MCF 10A (cell line): ENCODE measurements at regions not wholly inside any gene's neighbourhood (a gene's known extent, or its start where the extent isn't known, plus 50 kb on each side); places are given as distances from the start of the nearest gene placed in this dataset.
"Not testable (repeated sequence)": the region's sequence is repeated elsewhere in the genome, so short reads cannot be mapped to it uniquely, and the experiment has no call there.

Experiments
- BruUV-seq: library from RNA; stranded (reverse); fragments of 400-500 nt; replicated peaks from 2 replicates; lab custom pipeline; 2021; lab: Mats Ljungman, UMichigan
- CTCF ChIA-PET: fragments of 300-600 bp; sonication (Branson Sonifier 250); formaldehyde crosslinking; extraction: SDS; loops from one replicate; lab custom pipeline; 2021; ENCODE audit warnings: antibody characterized with exemption, inconsistent platforms; lab: Yijun Ruan, JAX
- POLR2A ChIA-PET: fragments of 300-600, 350-650 bp; sonication (Branson Sonifier 250); formaldehyde crosslinking; extraction: SDS; loops from one replicate; lab custom pipeline; 2020; ENCODE audit warnings: antibody characterized with exemption, inconsistent platforms; lab: Yijun Ruan, JAX
- DNase-seq: peaks from one replicate; pipeline ENCODE4 v3.0.0-alpha.2; 2018; ENCODE audit not compliant: unreplicated experiment
- H3K27ac Mint-ChIP-seq: one replicate; pipeline ENCODE4 v1.8.0; 2022; ENCODE audit warnings: mild to moderate bottlenecking, low read depth, mixed read lengths; ENCODE audit not compliant: unreplicated experiment
- H3K27me3 Mint-ChIP-seq: one replicate; pipeline ENCODE4 v1.8.0; 2022; ENCODE audit warnings: mixed read lengths; ENCODE audit not compliant: insufficient read depth, unreplicated experiment
- H3K36me3 Mint-ChIP-seq: one replicate; pipeline ENCODE4 v1.8.0; 2022; ENCODE audit warnings: mild to moderate bottlenecking, moderate library complexity, mixed read lengths; ENCODE audit not compliant: insufficient read depth, unreplicated experiment
- H3K4me1 Mint-ChIP-seq: one replicate; pipeline ENCODE4 v1.8.0; 2022; ENCODE audit warnings: mixed read lengths; ENCODE audit not compliant: insufficient read depth, unreplicated experiment
- H3K4me3 Mint-ChIP-seq: one replicate; pipeline ENCODE4 v1.8.0; 2022; ENCODE audit warnings: mild to moderate bottlenecking, moderate library complexity, mixed read lengths; ENCODE audit not compliant: unreplicated experiment
- H3K9me3 Mint-ChIP-seq: one replicate; pipeline ENCODE4 v1.8.0; 2022; ENCODE audit warnings: mixed read lengths; ENCODE audit not compliant: unreplicated experiment
- CTCF ChIP-seq: fragments of 200-600 bp; IDR thresholded peaks from one replicate; pipeline ENCODE4 v1.8.0; 2022; ENCODE audit warnings: antibody characterized with exemption, mild to moderate bottlenecking; ENCODE audit not compliant: unreplicated experiment
- intact Hi-C: fragments of 100-400 bp; cut with micrococcal nuclease; formaldehyde crosslinking; loops from 2 replicates; pipeline ENCODE4 v1.14.1; 2022

GRCh38 chr5:79886456-79886855 lies 104.6 kb downstream of the MTX3 start:
- no peak for TF ChIP-seq CTCF
- intact Hi-C loops, result no loop called here
- H3K36me3 Mint-ChIP-seq, result no peaks in the 10 kb centered on the region

GRCh38 chr5:79879880-79880279 lies 111.2 kb downstream of the MTX3 start:
- H3K36me3 Mint-ChIP-seq, H3K4me3 Mint-ChIP-seq, H3K4me1 Mint-ChIP-seq, H3K9me3 Mint-ChIP-seq, DNase-seq, H3K27ac Mint-ChIP-seq, BruUV-seq, POLR2A ChIA-PET, H3K27me3 Mint-ChIP-seq: not testable (repeated sequence)
- CTCF ChIA-PET, result interaction anchor here (0.6 kb wide), 1 partner anchor 413 kb away, joined by 4 read pairs; no protein-coding TSS in a partner anchor
- intact Hi-C loops, result loop anchor here (2.0 kb wide), 1 partner anchor 203 kb away; no protein-coding TSS in a partner anchor

More at GRCh38 chr5:79886456-79886855, 104.6 kb downstream of the MTX3 start:
- POLR2A ChIA-PET, result no interaction called here
- no peak overlapping the region for H3K4me3 Mint-ChIP-seq
- DNase-seq, result no peak
- no peaks in the 10 kb centered on the region for H3K4me1 Mint-ChIP-seq
- no TSS peak for BruUV-seq
- no peaks in the 10 kb centered on the region for H3K9me3 Mint-ChIP-seq
- CTCF ChIA-PET, result no interaction called here
- no peak overlapping the region for H3K27ac Mint-ChIP-seq
- H3K27me3 Mint-ChIP-seq, result no peaks in the 10 kb centered on the region

GRCh38 chr5:79878721-79879336 lies 112.2 kb downstream of the MTX3 start:
- TF ChIP-seq CTCF, result peak; percentile 27
- H3K27ac Mint-ChIP-seq, result no peak overlapping the region
- no peaks in the 10 kb centered on the region for H3K9me3 Mint-ChIP-seq
- no peaks in the 10 kb centered on the region for H3K4me1 Mint-ChIP-seq
- DNase-seq, result peak; percentile 34
- peaks cover 2% of the 10 kb centered on the region for H3K27me3 Mint-ChIP-seq
- CTCF ChIA-PET, result interaction anchor here (0.6 to 1.1 kb wide), 2 partner anchors 21 to 82 kb away, joined by 3 read pairs; no protein-coding TSS in a partner anchor
- intact Hi-C loops, result loop anchor here (2.0 kb wide), 1 partner anchor 204 kb away; no protein-coding TSS in a partner anchor
- POLR2A ChIA-PET, result no interaction called here
- H3K36me3 Mint-ChIP-seq, result no peaks in the 10 kb centered on the region
- BruUV-seq, result no TSS peak
- no peak overlapping the region for H3K4me3 Mint-ChIP-seq

- no peaks in the 10 kb centered on the region for H3K9me3 Mint-ChIP-seq
- DNase-seq, result no peak
- BruUV-seq, result no TSS peak
- no peak for TF ChIP-seq CTCF
- peaks cover 9% of the 10 kb centered on the region for H3K27me3 Mint-ChIP-seq
- intact Hi-C loops, result loop anchor here (2.0 kb wide), 1 partner anchor 205 kb away; no protein-coding TSS in a partner anchor
- ChIA-PET CTCF (interaction anchor here (1.1 to 1.4 kb wide), 2 partner anchors 20 to 207 kb away, joined by 3 to 4 read pairs; no protein-coding TSS in a partner anchor), POLR2A (no interaction called here)
- no peak overlapping the region for H3K27ac Mint-ChIP-seq
- no peak overlapping the region for H3K4me3 Mint-ChIP-seq
- H3K4me1 Mint-ChIP-seq, result no peaks in the 10 kb centered on the region
- no peaks in the 10 kb centered on the region for H3K36me3 Mint-ChIP-seq
Observed at GRCh38 chr5:79878136-79878679, 112.9 kb downstream of the MTX3 start.
